ENCODE measurements at regions not wholly inside any gene's neighbourhood (a gene's known extent, or its start where the extent isn't known, plus 50 kb on each side); places are given as distances from the start of the nearest gene placed in this dataset.

DNA sequence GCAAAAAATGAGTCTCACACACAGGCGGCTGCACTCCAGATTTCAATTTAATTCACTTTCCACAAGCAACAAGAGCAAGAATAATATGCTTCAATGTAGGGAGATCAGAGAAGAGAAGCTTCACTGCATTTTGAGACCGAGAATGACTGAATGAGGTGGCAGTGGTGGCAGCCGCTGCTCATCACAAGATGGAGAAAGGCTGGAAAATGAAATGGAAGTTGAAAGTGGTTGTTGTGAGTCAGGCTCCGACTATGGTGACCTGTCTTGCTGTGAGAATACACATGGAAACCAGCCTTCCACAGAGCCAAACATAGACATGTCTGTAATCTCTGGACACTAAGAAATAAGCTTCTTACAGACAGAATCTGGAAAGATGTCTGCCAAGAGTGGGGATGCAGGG is 499.6 kb upstream of the LRRN3 start:
- H3K4me3 ChIP-seq: no peak overlapping the region
- 89 to 92% (median 89%) methylated on average over 4 of the region's 4 CpGs for WGBS, 3 donors
- H3K36me3 ChIP-seq (ENCODE audit: insufficient read depth in 1 of 2, low read depth in 1 of 2): no peaks in the 10 kb centered on the region
- DNase-seq: no peak
- TF ChIP-seq, protein P1, sequence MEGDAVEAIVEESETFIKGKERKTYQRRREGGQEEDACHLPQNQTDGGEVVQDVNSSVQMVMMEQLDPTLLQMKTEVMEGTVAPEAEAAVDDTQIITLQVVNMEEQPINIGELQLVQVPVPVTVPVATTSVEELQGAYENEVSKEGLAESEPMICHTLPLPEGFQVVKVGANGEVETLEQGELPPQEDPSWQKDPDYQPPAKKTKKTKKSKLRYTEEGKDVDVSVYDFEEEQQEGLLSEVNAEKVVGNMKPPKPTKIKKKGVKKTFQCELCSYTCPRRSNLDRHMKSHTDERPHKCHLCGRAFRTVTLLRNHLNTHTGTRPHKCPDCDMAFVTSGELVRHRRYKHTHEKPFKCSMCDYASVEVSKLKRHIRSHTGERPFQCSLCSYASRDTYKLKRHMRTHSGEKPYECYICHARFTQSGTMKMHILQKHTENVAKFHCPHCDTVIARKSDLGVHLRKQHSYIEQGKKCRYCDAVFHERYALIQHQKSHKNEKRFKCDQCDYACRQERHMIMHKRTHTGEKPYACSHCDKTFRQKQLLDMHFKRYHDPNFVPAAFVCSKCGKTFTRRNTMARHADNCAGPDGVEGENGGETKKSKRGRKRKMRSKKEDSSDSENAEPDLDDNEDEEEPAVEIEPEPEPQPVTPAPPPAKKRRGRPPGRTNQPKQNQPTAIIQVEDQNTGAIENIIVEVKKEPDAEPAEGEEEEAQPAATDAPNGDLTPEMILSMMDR (IDR thresholded peaks at IDR 0.05): no peak
- intact Hi-C loops (cut with DNase I): no loop called here
- no peaks in the 10 kb centered on the region for H3K4me1 ChIP-seq
- H3K9me3 ChIP-seq: no peaks in the 10 kb centered on the region
- H3K27me3 ChIP-seq (ENCODE audit: insufficient read depth in 3 of 3, low read length in 2 of 3): no peaks in the 10 kb centered on the region
- no peak overlapping the region for H3K27ac ChIP-seq
- ATAC-seq: no peak

DNA sequence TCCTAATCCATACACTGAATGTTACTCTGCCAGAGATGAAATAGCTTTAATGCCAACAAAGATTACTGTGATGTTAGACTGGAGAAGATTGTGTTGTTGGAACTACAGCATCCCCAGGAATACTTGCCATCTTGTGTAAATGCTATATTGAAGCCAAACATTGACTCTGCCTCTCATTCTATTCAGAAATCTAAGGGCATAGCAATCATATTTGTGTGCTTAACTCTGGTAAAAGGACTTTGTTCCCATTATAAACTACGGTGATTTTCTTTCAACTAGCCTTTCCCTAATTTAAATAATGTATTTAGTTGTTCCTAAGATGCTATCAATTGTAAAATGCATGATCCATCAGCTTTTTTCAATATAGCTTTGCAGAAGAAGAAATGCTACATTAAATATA is 498.4 kb upstream of the LRRN3 start:
- no peaks in the 10 kb centered on the region for H3K4me1 ChIP-seq
- H3K27ac ChIP-seq: no peak overlapping the region
- TF ChIP-seq, protein P1 (IDR thresholded peaks at IDR 0.05): no peak
- DNase-seq (no peak), ATAC-seq (no peak)
- 42 to 66% (median 54%) methylated on average over 1 of the region's 1 CpG for WGBS, 3 donors
- H3K9me3 ChIP-seq: no peaks in the 10 kb centered on the region
- no peak overlapping the region for H3K4me3 ChIP-seq
- intact Hi-C loops (cut with DNase I): no loop called here
- no peaks in the 10 kb centered on the region for H3K27me3 ChIP-seq (ENCODE audit: insufficient read depth in 3 of 3, low read length in 2 of 3)
- H3K36me3 ChIP-seq (ENCODE audit: insufficient read depth in 1 of 2, low read depth in 1 of 2): no peaks in the 10 kb centered on the region

- H3K4me1 ChIP-seq: no peaks in the 10 kb centered on the region
- intact Hi-C loops (cut with DNase I): no loop called here
Observed at GRCh38 chr7:110593355-110593754, 497.6 kb upstream of the LRRN3 start.

DNA sequence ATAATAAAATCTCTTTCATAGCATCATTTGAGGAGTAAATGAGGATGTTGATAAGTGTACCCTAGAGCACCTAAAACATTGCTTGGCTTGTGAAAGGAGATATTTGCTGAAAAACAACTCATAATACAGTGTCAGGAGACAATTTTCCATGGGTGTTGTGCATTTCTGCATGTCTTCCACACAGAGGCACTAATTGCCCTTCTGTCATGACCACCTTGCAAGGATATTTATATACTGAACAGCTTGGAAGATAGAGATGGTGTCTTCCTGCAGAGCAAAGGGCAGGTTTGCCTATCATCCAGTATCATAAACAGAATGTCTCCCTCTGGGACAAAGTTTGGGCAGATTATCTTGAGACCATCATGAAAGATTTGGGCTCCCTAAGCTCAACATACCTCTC is 495.2 kb upstream of the LRRN3 start:
- ATAC-seq (no peak), DNase-seq (no peak)
- Histone ChIP-seq H3K9me3 (no peaks in the 10 kb centered on the region), H3K4me3 (no peak overlapping the region), H3K27ac (no peak overlapping the region), H3K36me3 (ENCODE audit: insufficient read depth in 1 of 2, low read depth in 1 of 2) (no peaks in the 10 kb centered on the region), H3K27me3 (ENCODE audit: insufficient read depth in 3 of 3, low read length in 2 of 3) (no peaks in the 10 kb centered on the region), H3K4me1 (no peaks in the 10 kb centered on the region)
- intact Hi-C loops (cut with DNase I): no loop called here
- TF ChIP-seq, protein P1 (IDR thresholded peaks at IDR 0.05): no peak

More at GRCh38 chr7:110593355-110593754, 497.6 kb upstream of the LRRN3 start:
- TF ChIP-seq, protein P1 (IDR thresholded peaks at IDR 0.05): no peak
- Histone ChIP-seq H3K27ac (no peak overlapping the region), H3K4me3 (no peak overlapping the region), H3K9me3 (no peaks in the 10 kb centered on the region), H3K36me3 (ENCODE audit: insufficient read depth in 1 of 2, low read depth in 1 of 2) (no peaks in the 10 kb centered on the region), H3K27me3 (ENCODE audit: insufficient read depth in 3 of 3, low read length in 2 of 3) (no peaks in the 10 kb centered on the region)
- WGBS, 3 donors: 96 to 100% (median 96%) methylated on average over 1 of the region's 1 CpG
- ATAC-seq (no peak), DNase-seq (no peak)

GRCh38 chr7:110600956-110601355 is 490.0 kb upstream of the LRRN3 start:
- Histone ChIP-seq H3K27ac (no peak overlapping the region), H3K9me3 (no peaks in the 10 kb centered on the region), H3K4me1 (no peaks in the 10 kb centered on the region), H3K4me3 (no peak overlapping the region), H3K27me3 (ENCODE audit: insufficient read depth in 3 of 3, low read length in 2 of 3) (no peaks in the 10 kb centered on the region), H3K36me3 (ENCODE audit: insufficient read depth in 1 of 2, low read depth in 1 of 2) (no peaks in the 10 kb centered on the region)
- intact Hi-C loops (cut with DNase I): no loop called here
- TF ChIP-seq, protein P1 (IDR thresholded peaks at IDR 0.05): no peak
- ATAC-seq (no peak), DNase-seq (no peak)
- WGBS, 3 donors: 45 to 58% (median 50%) methylated on average over 5 of the region's 5 CpGs
